ENCODE measurements at regions not wholly inside any gene's neighbourhood (a gene's known extent, or its start where the extent isn't known, plus 50 kb on each side); places are given as distances from the start of the nearest gene placed in this dataset.
"Not testable (repeated sequence)": the region's sequence is repeated elsewhere in the genome, so short reads cannot be mapped to it uniquely, and the experiment has no call there.

GRCh38 chr2:147000151-147000550 is 844.7 kb upstream of the ACVR2A start:
- H3K4me1 Mint-ChIP-seq; H3K4me1 ChIP-seq (ENCODE audit: insufficient read depth); H3K36me3 ChIP-seq (ENCODE audit: insufficient read depth); H2AFZ ChIP-seq; H3K79me2 ChIP-seq (replicated peaks; ENCODE audit: insufficient read depth); H3K27me3 Mint-ChIP-seq (ENCODE audit: insufficient read depth, low read depth, poor library complexity); H3K4me3 Mint-ChIP-seq; H4K20me1 ChIP-seq (replicated peaks; ENCODE audit: insufficient read depth); H3K27me3 ChIP-seq (ENCODE audit: insufficient read depth); H3F3A ChIP-seq (replicated peaks; ENCODE audit: low read depth); H3K27ac ChIP-seq (ENCODE audit: low read depth); H3K9me2 ChIP-seq (ENCODE audit: insufficient read depth); H3K9me3 Mint-ChIP-seq; H3K27ac Mint-ChIP-seq; H3K36me3 Mint-ChIP-seq (ENCODE audit: low read depth); ATAC-seq; H3K4me3 ChIP-seq; DNase-seq (ENCODE audit: low spot score); H3K4me2 ChIP-seq: not testable (repeated sequence)

DNA sequence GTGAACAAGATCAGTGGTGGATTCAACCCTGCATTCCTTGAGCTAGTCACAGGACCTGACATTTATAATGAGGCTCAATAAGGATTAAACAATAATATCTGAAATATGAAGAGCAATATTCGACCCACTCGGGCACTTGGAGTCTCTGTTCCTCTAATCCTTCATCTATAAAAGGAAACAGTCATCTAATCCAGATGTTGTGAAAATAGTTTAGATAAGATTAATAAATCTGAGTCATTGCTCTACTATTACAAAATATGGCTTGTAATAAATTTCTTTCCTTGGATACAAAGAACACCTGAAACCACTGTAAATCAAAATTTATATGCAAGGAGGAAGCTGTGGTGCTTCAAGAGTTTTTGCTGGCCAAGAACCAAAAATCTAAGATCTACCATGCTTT is 846.9 kb upstream of the ACVR2A start:
- no peak overlapping the region for H3K4me3 ChIP-seq
- Mint-ChIP-seq H3K27me3 (ENCODE audit: insufficient read depth, low read depth, poor library complexity) (peaks cover 2% of the 10 kb centered on the region), H3K36me3 (ENCODE audit: low read depth) (no peaks in the 10 kb centered on the region), H3K27ac (no peak overlapping the region), H3K9me3 (no peaks in the 10 kb centered on the region), H3K4me1 (peaks cover 6% of the 10 kb centered on the region; the same call in 2 of the 3 replicates), H3K4me3 (no peak overlapping the region)
- H3K4me1 ChIP-seq (ENCODE audit: insufficient read depth): peaks cover 11% of the 10 kb centered on the region
- H2AFZ ChIP-seq: no peak overlapping the region
- no peaks in the 10 kb centered on the region for H3K79me2 ChIP-seq (replicated peaks; ENCODE audit: insufficient read depth)
- DNase-seq (ENCODE audit: low spot score) (no peak), ATAC-seq (no peak)
- no peaks in the 10 kb centered on the region for H3K36me3 ChIP-seq (ENCODE audit: insufficient read depth)
- 0 out of 2 replicates have a peak, but pooled peaks cover 9% of the 10 kb centered on the region for H3K9me2 ChIP-seq (ENCODE audit: insufficient read depth)
- H3K4me2 ChIP-seq: no peak overlapping the region
- no peak overlapping the region for H3K27ac ChIP-seq (ENCODE audit: low read depth)
- no peaks in the 10 kb centered on the region for H3F3A ChIP-seq (replicated peaks; ENCODE audit: low read depth)
- no peaks in the 10 kb centered on the region for H3K27me3 ChIP-seq (ENCODE audit: insufficient read depth)
- no peaks in the 10 kb centered on the region for H4K20me1 ChIP-seq (replicated peaks; ENCODE audit: insufficient read depth)
- TF ChIP-seq ZNF331 (CRISPR knock-in tag; IDR thresholded peaks at IDR 0.05; ENCODE audit: low read depth) (no peak), EZH2 (IDR thresholded peaks at IDR 0.05; ENCODE audit: low read depth, unreplicated experiment) (no peak), EZH2phosphoT487 (IDR thresholded peaks at IDR 0.05; ENCODE audit: unreplicated experiment) (no peak), ETS1 (IDR thresholded peaks at IDR 0.05) (no peak), POLR2AphosphoS5 (IDR thresholded peaks at IDR 0.05; ENCODE audit: low read depth) (no peak), JUNB (IDR thresholded peaks at IDR 0.05; ENCODE audit: unreplicated experiment) (no peak), STAT1 (IDR thresholded peaks at IDR 0.05; ENCODE audit: unreplicated experiment) (no peak), ZNF462 (CRISPR knock-in tag; IDR thresholded peaks at IDR 0.05) (no peak), CREB1 (CRISPR knock-in tag; IDR thresholded peaks at IDR 0.05; ENCODE audit: low read depth) (no peak)
- TF ChIP-seq, protein P1, sequence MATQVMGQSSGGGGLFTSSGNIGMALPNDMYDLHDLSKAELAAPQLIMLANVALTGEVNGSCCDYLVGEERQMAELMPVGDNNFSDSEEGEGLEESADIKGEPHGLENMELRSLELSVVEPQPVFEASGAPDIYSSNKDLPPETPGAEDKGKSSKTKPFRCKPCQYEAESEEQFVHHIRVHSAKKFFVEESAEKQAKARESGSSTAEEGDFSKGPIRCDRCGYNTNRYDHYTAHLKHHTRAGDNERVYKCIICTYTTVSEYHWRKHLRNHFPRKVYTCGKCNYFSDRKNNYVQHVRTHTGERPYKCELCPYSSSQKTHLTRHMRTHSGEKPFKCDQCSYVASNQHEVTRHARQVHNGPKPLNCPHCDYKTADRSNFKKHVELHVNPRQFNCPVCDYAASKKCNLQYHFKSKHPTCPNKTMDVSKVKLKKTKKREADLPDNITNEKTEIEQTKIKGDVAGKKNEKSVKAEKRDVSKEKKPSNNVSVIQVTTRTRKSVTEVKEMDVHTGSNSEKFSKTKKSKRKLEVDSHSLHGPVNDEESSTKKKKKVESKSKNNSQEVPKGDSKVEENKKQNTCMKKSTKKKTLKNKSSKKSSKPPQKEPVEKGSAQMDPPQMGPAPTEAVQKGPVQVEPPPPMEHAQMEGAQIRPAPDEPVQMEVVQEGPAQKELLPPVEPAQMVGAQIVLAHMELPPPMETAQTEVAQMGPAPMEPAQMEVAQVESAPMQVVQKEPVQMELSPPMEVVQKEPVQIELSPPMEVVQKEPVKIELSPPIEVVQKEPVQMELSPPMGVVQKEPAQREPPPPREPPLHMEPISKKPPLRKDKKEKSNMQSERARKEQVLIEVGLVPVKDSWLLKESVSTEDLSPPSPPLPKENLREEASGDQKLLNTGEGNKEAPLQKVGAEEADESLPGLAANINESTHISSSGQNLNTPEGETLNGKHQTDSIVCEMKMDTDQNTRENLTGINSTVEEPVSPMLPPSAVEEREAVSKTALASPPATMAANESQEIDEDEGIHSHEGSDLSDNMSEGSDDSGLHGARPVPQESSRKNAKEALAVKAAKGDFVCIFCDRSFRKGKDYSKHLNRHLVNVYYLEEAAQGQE (IDR thresholded peaks at IDR 0.05; ENCODE audit: unreplicated experiment): no peak

Measured in GM23338 (cell line).